SK-N-SH (cell line): ENCODE measurements at regions not wholly inside any gene's neighbourhood (a gene's known extent, or its start where the extent isn't known, plus 50 kb on each side); places are given as distances from the start of the nearest gene placed in this dataset.

Experiments used
- CHD2 ChIP-seq: fragments of 150-350 bp; IDR thresholded peaks from 2 replicates; pipeline ENCODE4 v1.6.1; 2018; ENCODE audit warnings: low read length; ENCODE audit not compliant: partially characterized antibody
- CTCF ChIP-seq: fragments of 200-600 bp; sonication (generic); IDR thresholded peaks from 2 replicates; pipeline ENCODE4 v1.6.1; 2017; ENCODE audit warnings: antibody characterized with exemption, mild to moderate bottlenecking, moderate library complexity
- EP300 ChIP-seq, 2 experiments: IDR thresholded peaks; 2 replicates each; pipeline versions ENCODE4 v1.4.0 to v1.6.1; 2012; ENCODE audit warnings: borderline replicate concordance in 1 of 2, low read depth in 1 of 2, low read length in 1 of 2
- FOXJ3 ChIP-seq: sonication (generic); formaldehyde crosslinking; IDR thresholded peaks from 2 replicates; pipeline ENCODE4 v1.5.1; 2020; ENCODE audit warnings: mild to moderate bottlenecking, missing genetic modification reagents
- GATA2 ChIP-seq: sonication (generic); formaldehyde crosslinking; IDR thresholded peaks from 2 replicates; pipeline ENCODE4 v1.5.0; 2020; ENCODE audit warnings: mild to moderate bottlenecking, missing genetic modification reagents
- MAX ChIP-seq: IDR thresholded peaks from 2 replicates; pipeline ENCODE4 v1.4.0; 2012; ENCODE audit warnings: low read depth
- MXI1 ChIP-seq: IDR thresholded peaks from 2 replicates; pipeline ENCODE4 v1.6.1; 2012; ENCODE audit warnings: mild to moderate bottlenecking, low read depth, low read length, improper control_type of control experiment
- RXRA ChIP-seq: IDR thresholded peaks from 2 replicates; pipeline ENCODE4 v1.4.0; 2012; ENCODE audit warnings: low read depth, mild to moderate bottlenecking, borderline replicate concordance
- SMC3 ChIP-seq: IDR thresholded peaks from 2 replicates; pipeline ENCODE4 v1.6.1; 2012; ENCODE audit warnings: low read depth, low read length, improper control_type of control experiment
- TAF1 ChIP-seq: IDR thresholded peaks from 2 replicates; pipeline ENCODE4 v1.6.1; 2012; ENCODE audit warnings: low read depth, mild to moderate bottlenecking, low read length, moderate library complexity, borderline replicate concordance
- YY1 ChIP-seq: IDR thresholded peaks from 2 replicates; pipeline ENCODE4 v1.4.0; 2012; ENCODE audit warnings: low read depth, mild to moderate bottlenecking

- TF ChIP-seq CTCF (no peak), SMC3 (no peak), MAX (no peak), EP300 (IDR thresholded peaks at IDR 0.05; ENCODE audit: borderline replicate concordance in 1 of 2, low read depth in 1 of 2, low read length in 1 of 2) (no peak), RXRA (no peak), MXI1 (no peak), GATA2 (CRISPR knock-in tag) (no peak), CHD2 (no peak), FOXJ3 (no peak), TAF1 (no peak), YY1 (no peak)
These were observed 547.3 kb upstream of the PLXNA2 start for GRCh38 chr1:208791456-208791855.
